ENCODE measurements at regions not wholly inside any gene's neighbourhood (a gene's known extent, or its start where the extent isn't known, plus 50 kb on each side); places are given as distances from the start of the nearest gene placed in this dataset.

DNA sequence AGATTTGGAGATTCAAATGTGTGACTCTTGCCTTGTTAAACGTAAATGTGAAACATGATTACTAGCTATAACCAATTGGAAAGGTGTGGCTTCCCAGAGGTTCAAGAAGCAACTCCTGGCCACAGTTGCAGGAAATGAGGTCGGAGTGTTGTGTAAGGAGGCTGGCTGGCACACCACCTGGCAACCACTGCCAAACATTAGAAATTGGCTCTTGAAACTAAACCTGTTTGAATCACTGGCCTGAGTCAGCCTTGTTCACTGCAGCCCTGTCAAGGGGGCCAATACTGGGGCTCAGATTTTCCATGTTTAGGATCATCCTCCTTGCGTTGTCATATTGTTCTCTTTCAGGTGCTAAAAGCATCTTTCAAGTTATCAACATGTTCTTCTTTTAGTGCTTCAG lies 206.3 kb downstream of the ARL6IP6 start:
- H3K79me2 ChIP-seq (ENCODE audit: insufficient read depth, low read length): no peaks in the 10 kb centered on the region
- H4K20me1 ChIP-seq (ENCODE audit: low read depth, low read length): no peaks in the 10 kb centered on the region
- H3K9me2 ChIP-seq (replicated peaks; ENCODE audit: insufficient read depth, low read length): no peaks in the 10 kb centered on the region
- no peak overlapping the region for H2AFZ ChIP-seq (ENCODE audit: low read depth, low read length, severe bottlenecking)
- no peak overlapping the region for H3K4me2 ChIP-seq (ENCODE audit: low read depth, low read length, poor library complexity, severe bottlenecking)
- H3K9ac ChIP-seq (ENCODE audit: low read length): no peak overlapping the region
- no peak overlapping the region for H3K27ac ChIP-seq (ENCODE audit: low read depth, low read length)
- no peaks in the 10 kb centered on the region for H3K9me3 ChIP-seq (ENCODE audit: insufficient read depth, low read length)
- peaks cover 3% of the 10 kb centered on the region; the same call in 1 of the 2 replicates for H3F3A ChIP-seq (ENCODE audit: insufficient read depth)
- no peaks in the 10 kb centered on the region for H3K27me3 ChIP-seq (ENCODE audit: low read length)
- H3K36me3 ChIP-seq (ENCODE audit: low read length): no peaks in the 10 kb centered on the region
- no peak for TF ChIP-seq EZH2phosphoT487 (conservative IDR thresholded peaks at IDR 0.05; ENCODE audit: low read length)
- TF ChIP-seq, protein P1, sequence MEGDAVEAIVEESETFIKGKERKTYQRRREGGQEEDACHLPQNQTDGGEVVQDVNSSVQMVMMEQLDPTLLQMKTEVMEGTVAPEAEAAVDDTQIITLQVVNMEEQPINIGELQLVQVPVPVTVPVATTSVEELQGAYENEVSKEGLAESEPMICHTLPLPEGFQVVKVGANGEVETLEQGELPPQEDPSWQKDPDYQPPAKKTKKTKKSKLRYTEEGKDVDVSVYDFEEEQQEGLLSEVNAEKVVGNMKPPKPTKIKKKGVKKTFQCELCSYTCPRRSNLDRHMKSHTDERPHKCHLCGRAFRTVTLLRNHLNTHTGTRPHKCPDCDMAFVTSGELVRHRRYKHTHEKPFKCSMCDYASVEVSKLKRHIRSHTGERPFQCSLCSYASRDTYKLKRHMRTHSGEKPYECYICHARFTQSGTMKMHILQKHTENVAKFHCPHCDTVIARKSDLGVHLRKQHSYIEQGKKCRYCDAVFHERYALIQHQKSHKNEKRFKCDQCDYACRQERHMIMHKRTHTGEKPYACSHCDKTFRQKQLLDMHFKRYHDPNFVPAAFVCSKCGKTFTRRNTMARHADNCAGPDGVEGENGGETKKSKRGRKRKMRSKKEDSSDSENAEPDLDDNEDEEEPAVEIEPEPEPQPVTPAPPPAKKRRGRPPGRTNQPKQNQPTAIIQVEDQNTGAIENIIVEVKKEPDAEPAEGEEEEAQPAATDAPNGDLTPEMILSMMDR (IDR thresholded peaks at IDR 0.05; ENCODE audit: insufficient read depth, low read length, poor library complexity, severe bottlenecking): no peak
- H3K4me3 ChIP-seq (ENCODE audit: insufficient read depth, low read length, poor library complexity, severe bottlenecking): no peak overlapping the region

DNA sequence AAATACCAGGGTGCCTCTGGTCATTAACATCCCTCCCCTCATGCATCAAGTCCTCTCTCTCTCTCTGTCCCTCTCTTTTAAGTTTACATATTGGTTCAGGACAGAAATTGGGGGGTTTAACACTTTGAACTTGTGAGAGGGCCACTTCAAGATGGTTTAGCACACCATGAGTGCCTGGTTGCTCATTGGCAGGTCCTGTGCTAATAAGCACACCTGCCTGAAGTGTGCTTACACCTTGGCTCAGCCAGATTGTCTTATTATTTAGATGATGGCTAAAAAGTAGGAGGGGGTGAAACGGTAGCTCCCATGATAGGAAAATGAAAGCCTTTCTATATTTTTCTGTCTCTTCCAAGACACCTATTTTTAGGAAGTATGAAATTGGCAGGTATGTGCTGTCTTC lies 205.8 kb downstream of the ARL6IP6 start:
- Histone ChIP-seq H4K20me1 (ENCODE audit: low read depth, low read length) (no peaks in the 10 kb centered on the region), H2AFZ (ENCODE audit: low read depth, low read length, severe bottlenecking) (no peak overlapping the region), H3K4me2 (ENCODE audit: low read depth, low read length, poor library complexity, severe bottlenecking) (no peak overlapping the region), H3K27ac (ENCODE audit: low read depth, low read length) (no peak overlapping the region), H3K9me3 (ENCODE audit: insufficient read depth, low read length) (no peaks in the 10 kb centered on the region), H3K9me2 (replicated peaks; ENCODE audit: insufficient read depth, low read length) (no peaks in the 10 kb centered on the region), H3K27me3 (ENCODE audit: low read length) (no peaks in the 10 kb centered on the region), H3K79me2 (ENCODE audit: insufficient read depth, low read length) (no peaks in the 10 kb centered on the region), H3F3A (ENCODE audit: insufficient read depth) (no peaks in the 10 kb centered on the region), H3K4me3 (ENCODE audit: insufficient read depth, low read length, poor library complexity, severe bottlenecking) (no peak overlapping the region), H3K36me3 (ENCODE audit: low read length) (no peaks in the 10 kb centered on the region), H3K9ac (ENCODE audit: low read length) (no peak overlapping the region)
- TF ChIP-seq, protein P1 (IDR thresholded peaks at IDR 0.05; ENCODE audit: insufficient read depth, low read length, poor library complexity, severe bottlenecking): no peak
- no peak for TF ChIP-seq EZH2phosphoT487 (conservative IDR thresholded peaks at IDR 0.05; ENCODE audit: low read length)

DNA sequence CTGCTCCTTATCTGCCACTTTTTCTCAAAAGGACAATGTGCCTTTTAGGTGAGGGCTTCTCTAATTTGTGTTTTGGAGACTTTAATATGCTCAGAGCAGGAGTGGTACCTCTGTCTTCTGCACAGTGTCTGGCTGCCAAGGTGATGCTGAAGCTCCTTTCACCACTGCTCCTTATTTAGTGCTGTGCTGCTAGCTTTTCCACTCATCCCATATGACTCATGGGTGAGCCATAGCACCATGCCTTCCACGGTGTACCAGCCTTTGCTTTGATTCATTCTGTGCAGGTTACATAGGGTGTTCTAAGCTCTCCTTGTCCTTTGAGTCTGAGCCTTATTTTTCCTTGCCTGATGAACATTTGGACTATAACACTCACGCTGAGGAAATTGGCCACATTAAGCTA lies 202.4 kb downstream of the ARL6IP6 start:
- Histone ChIP-seq H3K4me2 (ENCODE audit: low read depth, low read length, poor library complexity, severe bottlenecking) (no peak overlapping the region), H3F3A (ENCODE audit: insufficient read depth) (no peaks in the 10 kb centered on the region), H3K9ac (ENCODE audit: low read length) (no peak overlapping the region), H3K79me2 (ENCODE audit: insufficient read depth, low read length) (no peaks in the 10 kb centered on the region), H3K9me3 (ENCODE audit: insufficient read depth, low read length) (no peaks in the 10 kb centered on the region), H3K4me3 (ENCODE audit: insufficient read depth, low read length, poor library complexity, severe bottlenecking) (no peak overlapping the region), H4K20me1 (ENCODE audit: low read depth, low read length) (no peaks in the 10 kb centered on the region), H3K9me2 (replicated peaks; ENCODE audit: insufficient read depth, low read length) (no peaks in the 10 kb centered on the region), H2AFZ (ENCODE audit: low read depth, low read length, severe bottlenecking) (no peak overlapping the region), H3K27me3 (ENCODE audit: low read length) (no peaks in the 10 kb centered on the region), H3K36me3 (ENCODE audit: low read length) (no peaks in the 10 kb centered on the region), H3K27ac (ENCODE audit: low read depth, low read length) (no peak overlapping the region)
- TF ChIP-seq, protein P1 (IDR thresholded peaks at IDR 0.05; ENCODE audit: insufficient read depth, low read length, poor library complexity, severe bottlenecking): no peak
- TF ChIP-seq EZH2phosphoT487 (conservative IDR thresholded peaks at IDR 0.05; ENCODE audit: low read length): no peak

Measured in SU-DHL-6 (cell line).